GM23338 (cell line): ENCODE measurements at regions not wholly inside any gene's neighbourhood (a gene's known extent, or its start where the extent isn't known, plus 50 kb on each side); places are given as distances from the start of the nearest gene placed in this dataset.

Experiments used
- ATAC-seq: fragments of 200-7000 bp; cut with Tn5 transposase; 3 replicates; pipeline ENCODE4 v1.9.1; 2020
- DNase-seq: peaks from one replicate; pipeline ENCODE4 v3.0.0-alpha.2; 2015; ENCODE audit warnings: low spot score
- H2AFZ ChIP-seq: fragments of 200-600 bp; sonication (generic); 2 replicates; pipeline ENCODE4 v1.8.0; 2016; ENCODE audit warnings: antibody characterized with exemption, mild to moderate bottlenecking, moderate library complexity
- H3F3A ChIP-seq: fragments of 200-600 bp; sonication (generic); replicated peaks from 2 replicates; pipeline ENCODE4 v1.8.0; 2017; ENCODE audit warnings: antibody characterized with exemption, mixed run types, low read depth
- H3K27ac ChIP-seq: fragments of 200-600 bp; sonication (generic); 2 replicates; pipeline ENCODE4 v1.6.1; 2016; ENCODE audit warnings: low read depth
- H3K27me3 ChIP-seq: fragments of 200-600 bp; sonication (generic); 2 replicates; pipeline ENCODE4 v1.8.0; 2016; ENCODE audit warnings: mild to moderate bottlenecking, mixed run types, moderate library complexity; ENCODE audit not compliant: insufficient read depth
- H3K36me3 ChIP-seq: fragments of 200-600 bp; sonication (generic); 2 replicates; pipeline ENCODE4 v1.8.0; 2016; ENCODE audit warnings: mild to moderate bottlenecking; ENCODE audit not compliant: insufficient read depth
- H3K4me1 ChIP-seq: fragments of 200-600 bp; sonication (generic); 2 replicates; pipeline ENCODE4 v1.8.0; 2016; ENCODE audit warnings: mild to moderate bottlenecking, moderate library complexity; ENCODE audit not compliant: insufficient read depth
- H3K4me2 ChIP-seq: fragments of 200-600 bp; sonication (generic); 2 replicates; pipeline ENCODE4 v1.7.1; 2017; ENCODE audit warnings: mixed run types
- H3K4me3 ChIP-seq: fragments of 200-600 bp; sonication (generic); 2 replicates; pipeline ENCODE4 v1.6.1; 2016; ENCODE audit warnings: mixed run types
- H3K79me2 ChIP-seq: fragments of 200-600 bp; sonication (generic); replicated peaks from 2 replicates; pipeline ENCODE4 v1.8.0; 2017; ENCODE audit warnings: mild to moderate bottlenecking; ENCODE audit not compliant: insufficient read depth
- H3K9me2 ChIP-seq: fragments of 200-600 bp; sonication (generic); 2 replicates; pipeline ENCODE4 v1.8.0; 2017; ENCODE audit not compliant: insufficient read depth
- H4K20me1 ChIP-seq: fragments of 200-600 bp; sonication (generic); replicated peaks from 2 replicates; pipeline ENCODE4 v1.8.0; 2017; ENCODE audit warnings: mild to moderate bottlenecking; ENCODE audit not compliant: insufficient read depth
- H3K27ac Mint-ChIP-seq: 2 replicates; pipeline ENCODE4 v1.8.0; 2020; ENCODE audit warnings: inconsistent platforms, mild to moderate bottlenecking, moderate library complexity, mixed read lengths
- H3K27me3 Mint-ChIP-seq: 3 replicates; pipeline ENCODE4 v1.8.0; 2022; ENCODE audit warnings: low read depth, mild to moderate bottlenecking, moderate library complexity, mixed read lengths, inconsistent platforms; ENCODE audit not compliant: insufficient read depth, poor library complexity
- H3K36me3 Mint-ChIP-seq: 3 replicates; pipeline ENCODE4 v1.8.0; 2021; ENCODE audit warnings: low read depth, mild to moderate bottlenecking, inconsistent platforms, moderate library complexity, mixed read lengths
- H3K4me1 Mint-ChIP-seq: 3 replicates; pipeline ENCODE4 v1.8.0; 2020; ENCODE audit warnings: mild to moderate bottlenecking, inconsistent platforms, mixed read lengths
- H3K4me3 Mint-ChIP-seq: 3 replicates; pipeline ENCODE4 v1.8.0; 2021; ENCODE audit warnings: moderate library complexity, mild to moderate bottlenecking, inconsistent platforms, mixed read lengths
- H3K9me3 Mint-ChIP-seq: 3 replicates; pipeline ENCODE4 v1.8.0; 2020; ENCODE audit warnings: moderate library complexity, mild to moderate bottlenecking, inconsistent platforms, mixed read lengths
- CREB1 ChIP-seq: fragments of 250-450 bp; sonication (Bioruptor Pico); IDR thresholded peaks from 2 replicates; pipeline ENCODE4 v1.5.0; 2020; ENCODE audit warnings: low read depth, mild to moderate bottlenecking, moderate library complexity
- CTCF ChIP-seq, 2 experiments: fragments of 200-600 bp in 1 of 2; sonication (generic) in 1 of 2; conservative IDR thresholded peaks; 2 replicates each; pipeline versions ENCODE4 v1.5.1 to v1.6.1; 2016 to 2017; ENCODE audit warnings: antibody characterized with exemption in 2 of 2, low read depth in 2 of 2, mild to moderate bottlenecking in 2 of 2, moderate library complexity in 1 of 2
- EZH2 ChIP-seq: fragments of 200-600 bp; sonication (generic); IDR thresholded peaks from one replicate; pipeline ENCODE4 v1.8.0; 2017; ENCODE audit warnings: antibody characterized with exemption, mild to moderate bottlenecking, low read depth; ENCODE audit not compliant: unreplicated experiment
- EZH2phosphoT487 ChIP-seq: fragments of 200-600 bp; sonication (generic); IDR thresholded peaks from one replicate; pipeline ENCODE4 v1.8.1; 2018; ENCODE audit warnings: antibody characterized with exemption; ENCODE audit not compliant: unreplicated experiment
- JUNB ChIP-seq: IDR thresholded peaks from one replicate; pipeline ENCODE4 v1.6.1; 2016; ENCODE audit warnings: antibody characterized with exemption; ENCODE audit not compliant: unreplicated experiment
- NANOG ChIP-seq: IDR thresholded peaks from 2 replicates; pipeline ENCODE4 v1.6.1; 2016; ENCODE audit warnings: antibody characterized with exemption, borderline replicate concordance
- POLR2AphosphoS5 ChIP-seq: IDR thresholded peaks from 2 replicates; pipeline ENCODE4 v1.6.1; 2016; ENCODE audit warnings: antibody characterized with exemption, low read depth
- STAT1 ChIP-seq: IDR thresholded peaks from one replicate; pipeline ENCODE4 v1.6.1; 2016; ENCODE audit warnings: antibody characterized with exemption; ENCODE audit not compliant: unreplicated experiment
- ZNF114 ChIP-seq: fragments of 250-450 bp; sonication (Bioruptor Pico); IDR thresholded peaks from 2 replicates; pipeline ENCODE4 v1.5.0; 2020; ENCODE audit warnings: mild to moderate bottlenecking, moderate library complexity
- ZNF331 ChIP-seq: fragments of 250-450 bp; sonication (Bioruptor Pico); IDR thresholded peaks from 2 replicates; pipeline ENCODE4 v1.5.0; 2020; ENCODE audit warnings: low read depth, mild to moderate bottlenecking, moderate library complexity
- TF ChIP-seq, protein P1 (sequence below): IDR thresholded peaks from 2 replicates; pipeline ENCODE4 v1.6.1; 2016; ENCODE audit warnings: antibody characterized with exemption
- TF ChIP-seq, protein P2 (sequence below): IDR thresholded peaks from one replicate; pipeline ENCODE4 v1.6.1; 2018; ENCODE audit warnings: antibody characterized with exemption; ENCODE audit not compliant: unreplicated experiment

- no peak for TF ChIP-seq JUNB
- no peaks in the 10 kb centered on the region for H3K4me1 Mint-ChIP-seq
- Histone ChIP-seq H3K79me2 (no peaks in the 10 kb centered on the region), H3K27ac (no peak overlapping the region), H3K4me2 (no peak overlapping the region), H4K20me1 (no peaks in the 10 kb centered on the region), H3K4me3 (no peak overlapping the region), H3K36me3 (no peaks in the 10 kb centered on the region), H3F3A (no peaks in the 10 kb centered on the region), H2AFZ (no peak overlapping the region), H3K9me2 (0 out of 2 replicates have a peak, but pooled peaks cover 7% of the 10 kb centered on the region), H3K27me3 (no peaks in the 10 kb centered on the region), H3K4me1 (no peaks in the 10 kb centered on the region)
- H3K9me3 Mint-ChIP-seq: no peaks in the 10 kb centered on the region
- H3K27me3 Mint-ChIP-seq: no peaks in the 10 kb centered on the region
- DNase-seq: no peak
- H3K4me3 Mint-ChIP-seq: no peak overlapping the region
- no peak overlapping the region for H3K27ac Mint-ChIP-seq
- ATAC-seq: no peak
- H3K36me3 Mint-ChIP-seq: no peaks in the 10 kb centered on the region
Measured at GRCh38 chr6:146871611-146872425, 273.0 kb downstream of the ADGB start.

DNA sequence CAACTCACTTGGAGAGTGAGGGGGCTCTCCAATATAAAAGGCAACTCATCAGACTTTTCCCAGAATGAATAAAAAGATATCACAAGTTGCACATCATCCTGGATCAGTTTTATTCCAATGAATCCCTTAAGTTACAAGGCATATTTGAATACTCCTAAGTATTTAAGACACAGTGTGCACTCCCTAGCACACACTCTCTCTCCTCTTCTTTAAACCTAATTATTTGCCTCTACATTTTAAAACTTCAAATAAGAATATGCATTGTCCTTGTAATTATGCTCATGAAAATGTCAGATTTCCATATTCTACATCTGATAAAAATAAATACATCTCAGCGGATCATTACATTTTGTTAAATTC, 273.6 kb downstream of the ADGB start:
- Histone ChIP-seq H2AFZ (no peak overlapping the region), H3K4me1 (no peaks in the 10 kb centered on the region), H3K27me3 (no peaks in the 10 kb centered on the region), H3K9me2 (0 out of 2 replicates have a peak, but pooled peaks cover 7% of the 10 kb centered on the region), H3K79me2 (no peaks in the 10 kb centered on the region), H3K4me3 (no peak overlapping the region), H3K4me2 (no peak overlapping the region), H4K20me1 (no peaks in the 10 kb centered on the region), H3F3A (no peaks in the 10 kb centered on the region), H3K27ac (no peak overlapping the region), H3K36me3 (no peaks in the 10 kb centered on the region)
- Mint-ChIP-seq H3K27me3 (no peaks in the 10 kb centered on the region), H3K36me3 (no peaks in the 10 kb centered on the region), H3K9me3 (no peaks in the 10 kb centered on the region), H3K4me1 (no peaks in the 10 kb centered on the region), H3K27ac (no peak overlapping the region), H3K4me3 (no peak overlapping the region)
- DNase-seq (no peak), ATAC-seq (no peak)
- TF ChIP-seq POLR2AphosphoS5 (no peak), ZNF114 (no peak), JUNB (no peak), CREB1 (CRISPR knock-in tag) (no peak), NANOG (no peak), CTCF (conservative IDR thresholded peaks at IDR 0.05; ENCODE audit: low read depth in 2 of 2) (no peak), ZNF331 (CRISPR knock-in tag) (no peak), EZH2 (no peak), STAT1 (no peak), EZH2phosphoT487 (no peak)
- TF ChIP-seq, protein P1, sequence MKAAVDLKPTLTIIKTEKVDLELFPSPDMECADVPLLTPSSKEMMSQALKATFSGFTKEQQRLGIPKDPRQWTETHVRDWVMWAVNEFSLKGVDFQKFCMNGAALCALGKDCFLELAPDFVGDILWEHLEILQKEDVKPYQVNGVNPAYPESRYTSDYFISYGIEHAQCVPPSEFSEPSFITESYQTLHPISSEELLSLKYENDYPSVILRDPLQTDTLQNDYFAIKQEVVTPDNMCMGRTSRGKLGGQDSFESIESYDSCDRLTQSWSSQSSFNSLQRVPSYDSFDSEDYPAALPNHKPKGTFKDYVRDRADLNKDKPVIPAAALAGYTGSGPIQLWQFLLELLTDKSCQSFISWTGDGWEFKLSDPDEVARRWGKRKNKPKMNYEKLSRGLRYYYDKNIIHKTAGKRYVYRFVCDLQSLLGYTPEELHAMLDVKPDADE: no peak
- TF ChIP-seq, protein P2, sequence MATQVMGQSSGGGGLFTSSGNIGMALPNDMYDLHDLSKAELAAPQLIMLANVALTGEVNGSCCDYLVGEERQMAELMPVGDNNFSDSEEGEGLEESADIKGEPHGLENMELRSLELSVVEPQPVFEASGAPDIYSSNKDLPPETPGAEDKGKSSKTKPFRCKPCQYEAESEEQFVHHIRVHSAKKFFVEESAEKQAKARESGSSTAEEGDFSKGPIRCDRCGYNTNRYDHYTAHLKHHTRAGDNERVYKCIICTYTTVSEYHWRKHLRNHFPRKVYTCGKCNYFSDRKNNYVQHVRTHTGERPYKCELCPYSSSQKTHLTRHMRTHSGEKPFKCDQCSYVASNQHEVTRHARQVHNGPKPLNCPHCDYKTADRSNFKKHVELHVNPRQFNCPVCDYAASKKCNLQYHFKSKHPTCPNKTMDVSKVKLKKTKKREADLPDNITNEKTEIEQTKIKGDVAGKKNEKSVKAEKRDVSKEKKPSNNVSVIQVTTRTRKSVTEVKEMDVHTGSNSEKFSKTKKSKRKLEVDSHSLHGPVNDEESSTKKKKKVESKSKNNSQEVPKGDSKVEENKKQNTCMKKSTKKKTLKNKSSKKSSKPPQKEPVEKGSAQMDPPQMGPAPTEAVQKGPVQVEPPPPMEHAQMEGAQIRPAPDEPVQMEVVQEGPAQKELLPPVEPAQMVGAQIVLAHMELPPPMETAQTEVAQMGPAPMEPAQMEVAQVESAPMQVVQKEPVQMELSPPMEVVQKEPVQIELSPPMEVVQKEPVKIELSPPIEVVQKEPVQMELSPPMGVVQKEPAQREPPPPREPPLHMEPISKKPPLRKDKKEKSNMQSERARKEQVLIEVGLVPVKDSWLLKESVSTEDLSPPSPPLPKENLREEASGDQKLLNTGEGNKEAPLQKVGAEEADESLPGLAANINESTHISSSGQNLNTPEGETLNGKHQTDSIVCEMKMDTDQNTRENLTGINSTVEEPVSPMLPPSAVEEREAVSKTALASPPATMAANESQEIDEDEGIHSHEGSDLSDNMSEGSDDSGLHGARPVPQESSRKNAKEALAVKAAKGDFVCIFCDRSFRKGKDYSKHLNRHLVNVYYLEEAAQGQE: no peak
